Heart right ventricle (tissue), 16 donors: ENCODE measurements at regions not wholly inside any gene's neighbourhood (a gene's known extent, or its start where the extent isn't known, plus 50 kb on each side); places are given as distances from the start of the nearest gene placed in this dataset.

Experiments
- ATAC-seq, 8 donors: fragments of 200-7000 bp; cut with Tn5 transposase; one replicate each; pipeline ENCODE4 v1.9.1; 2020; ENCODE audit warnings: mild to moderate bottlenecking in 8 of 8, moderate library complexity in 8 of 8, moderate number of reproducible peaks in 1 of 8
- DNase-seq, 2 donors: peaks; one replicate each; pipeline ENCODE4 v3.0.0-alpha.2; 2020
- H3K27ac ChIP-seq, 10 donors: fragments of 200-600 bp; sonication (generic) in 2 of 10; one replicate each; pipeline versions ENCODE4 v1.5.0 to v1.8.0; 2020 to 2022; ENCODE audit warnings: mild to moderate bottlenecking in 3 of 10
- H3K27me3 ChIP-seq, 7 donors: fragments of 200-600 bp; one replicate each; pipeline ENCODE4 v1.8.0; 2021 to 2022; ENCODE audit warnings: mild to moderate bottlenecking in 2 of 7
- H3K36me3 ChIP-seq, 9 donors: fragments of 200-600 bp; sonication (generic) in 1 of 9; one replicate each; pipeline versions ENCODE4 v1.5.0 to v1.8.0; 2020 to 2022; ENCODE audit warnings: mild to moderate bottlenecking in 2 of 9
- H3K4me1 ChIP-seq, 9 donors: fragments of 200-600 bp; sonication (generic) in 1 of 9; one replicate each; pipeline versions ENCODE4 v1.5.0 to v1.8.0; 2020 to 2022; ENCODE audit warnings: mild to moderate bottlenecking in 4 of 9
- H3K4me3 ChIP-seq, 10 donors: fragments of 200-600 bp; sonication (generic) in 2 of 10; one replicate each; pipeline versions ENCODE4 v1.5.0 to v1.8.0; 2020 to 2022; ENCODE audit warnings: mild to moderate bottlenecking in 7 of 10, moderate library complexity in 2 of 10
- H3K9me3 ChIP-seq, 11 donors: fragments of 200-600 bp in 10 of 11; sonication (generic) in 2 of 11; one replicate each; pipeline versions ENCODE4 v1.5.0 to v1.8.0; 2013 to 2022; ENCODE audit warnings: mild to moderate bottlenecking in 2 of 11, control low read depth in 1 of 11, moderate library complexity in 1 of 11
- CTCF ChIP-seq, 9 donors: fragments of 200-600 bp; sonication (generic) in 2 of 9; IDR thresholded peaks; one replicate each; pipeline versions ENCODE4 v1.5.0 to v1.8.0; 2021 to 2022; ENCODE audit warnings: antibody characterized with exemption in 9 of 9, mild to moderate bottlenecking in 5 of 9, moderate library complexity in 1 of 9
- WGBS, 2 donors: extraction: QIAGEN DNeasy Blood & Tissue Kit; methylation state at CpG; one replicate each; pipeline ENCODE4 v1.1.7; 2013; ENCODE audit warnings: inconsistent platforms in 1 of 2; 5-methylcytosine and 5-hydroxymethylcytosine counted together
- intact Hi-C, 10 donors: fragments of 100-400 bp; cut with DNase I; formaldehyde crosslinking; loops; one replicate each; pipeline versions ENCODE4 v1.11.1 to v1.14.2; 2022
- donor health status: Arrhythmogenic right ventricular cardiomyopathy.
- donor health status: ischemic (EF 13 %, LVEDD 7.1; RV severe dilation, severe dysfunction).
- donor health status: healthy with polysubstance abuse.
- donor health status: DM: no; HTN: yes; CAD: no.
- donor health status: DM: no; HTN: no; CAD: no.
- donor health status: ischemic (EF 25% LVEDD 6.9; RV normal size, moderate dysfunction).
- donor health status: ischemic (EF 25% LVEDD 5.7; RV mildly dilated, moderate dysfunction).
- donor health status: healthy.
- donor health status: DM: yes; HTN: yes; CAD: no.
- donor health status: Ischemic cardiomyopathy.
- donor health status: ischemic (EF 35%, LVEDD 5.7; RV mildly dilated, moderate dysfunction).
- donor health status: nonischemic (EF 11% LVEDD 7.7; RV severe dilation, severe dysfunction).
- donor health status: DM: yes; HTN: yes; CAD: no.
- donor health status: PGD.
- donor health status: ischemic (EF 29% LVEDD 5.4; RV normal size, mild dysfunction).
- donor health status: nonischemic (EF 23%, LVEDD 6.1; RV moderate dilation, normal function).

- Histone ChIP-seq H3K27me3 (no peaks in the 10 kb centered on the region), H3K9me3 (peaks cover 0 to 16% (median 0%) of the 10 kb centered on the region in 11 donors), H3K27ac (no peak overlapping the region), H3K4me1 (peaks cover 0 to 7% (median 0%) of the 10 kb centered on the region in 9 donors), H3K36me3 (no peaks in the 10 kb centered on the region), H3K4me3 (no peak overlapping the region)
- DNase-seq (no peak), ATAC-seq (no peak)
- 92 to 95% methylated on average over 4 of the region's 4 CpGs for WGBS, 2 donors
- no peak for TF ChIP-seq CTCF (IDR thresholded peaks at IDR 0.05)
- intact Hi-C loops = no loop called here
Measured at GRCh38 chr12:75611041-75611440, 99.6 kb upstream of the KRR1 start.

GRCh38 chr12:75606956-75607355, 95.5 kb upstream of the KRR1 start:
- no peak for ATAC-seq
- no peak overlapping the region for H3K27ac ChIP-seq
- no peak for TF ChIP-seq CTCF (IDR thresholded peaks at IDR 0.05)
- no peaks in the 10 kb centered on the region for H3K27me3 ChIP-seq
- 85 to 92% methylated on average over 3 of the region's 3 CpGs for WGBS, 2 donors
- H3K36me3 ChIP-seq = no peaks in the 10 kb centered on the region
- peaks cover 0 to 5% (median 0%) of the 10 kb centered on the region in 11 donors for H3K9me3 ChIP-seq
- no peak overlapping the region for H3K4me3 ChIP-seq
- H3K4me1 ChIP-seq = peaks cover 0 to 22% (median 3%) of the 10 kb centered on the region in 9 donors
- no peak for DNase-seq
- intact Hi-C loops = no loop called here

GRCh38 chr12:75606151-75606550, 94.7 kb upstream of the KRR1 start:
- H3K27me3 ChIP-seq = no peaks in the 10 kb centered on the region
- intact Hi-C loops = no loop called here
- H3K36me3 ChIP-seq = no peaks in the 10 kb centered on the region
- H3K4me1 ChIP-seq = peaks cover 0 to 22% (median 3%) of the 10 kb centered on the region in 9 donors
- WGBS, 2 donors = 37 to 50% methylated on average over 2 of the region's 2 CpGs
- no peak for ATAC-seq
- no peak overlapping the region for H3K4me3 ChIP-seq
- peaks cover 0 to 5% (median 0%) of the 10 kb centered on the region in 11 donors for H3K9me3 ChIP-seq
- no peak for TF ChIP-seq CTCF (IDR thresholded peaks at IDR 0.05)
- H3K27ac ChIP-seq = no peak overlapping the region
- DNase-seq = no peak

- Histone ChIP-seq H3K9me3 (peaks cover 0 to 5% (median 0%) of the 10 kb centered on the region in 11 donors), H3K4me1 (peaks cover 0 to 22% (median 3%) of the 10 kb centered on the region in 9 donors), H3K36me3 (no peaks in the 10 kb centered on the region), H3K27ac (no peak overlapping the region), H3K27me3 (no peaks in the 10 kb centered on the region), H3K4me3 (no peak overlapping the region)
- intact Hi-C loops = no loop called here
- DNase-seq = no peak
- WGBS, 2 donors = 79 to 89% methylated on average over 3 of the region's 3 CpGs
- no peak for ATAC-seq
- TF ChIP-seq CTCF (IDR thresholded peaks at IDR 0.05) = no peak
Measured at GRCh38 chr12:75603475-75603874, 92.1 kb upstream of the KRR1 start.
